ENCODE measurements at regions not wholly inside any gene's neighbourhood (a gene's known extent, or its start where the extent isn't known, plus 50 kb on each side); places are given as distances from the start of the nearest gene placed in this dataset.
"Not testable (repeated sequence)": the region's sequence is repeated elsewhere in the genome, so short reads cannot be mapped to it uniquely, and the experiment has no call there.

DNA sequence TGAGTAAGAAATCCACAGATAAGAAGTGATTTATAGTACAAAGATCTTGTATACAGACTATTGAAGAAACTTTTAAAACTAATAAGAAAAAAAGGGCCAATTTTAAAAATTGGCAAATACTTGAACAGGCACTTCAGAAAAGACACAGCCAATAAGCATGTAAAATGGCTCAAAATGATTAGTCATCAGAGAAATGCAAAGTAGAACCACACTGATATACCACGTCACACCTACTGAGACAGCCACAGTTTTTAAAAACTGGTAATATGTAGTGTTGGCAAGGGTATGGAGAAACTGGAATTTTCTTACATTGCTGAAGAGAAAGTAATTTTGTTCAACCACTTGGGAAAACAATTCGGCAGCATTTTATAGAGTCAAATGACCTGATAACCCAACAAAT lies 488.9 kb upstream of the HTR1E start:
- intact Hi-C loops (cut with DNase I) = no loop called here
- Histone ChIP-seq H3K27me3 (no peaks in the 10 kb centered on the region), H3K4me3 (no peak overlapping the region), H3K36me3 (replicated peaks in 1 of 2; ENCODE audit: insufficient read depth in 1 of 2, low read depth in 2 of 2) (no peaks in the 10 kb centered on the region), H3K27ac (no peak overlapping the region), H3K4me1 (no peaks in the 10 kb centered on the region), H3K9me3 (peaks cover 0 to 3% (median 0%) of the 10 kb centered on the region in 3 donors)
- TF ChIP-seq CTCF (IDR thresholded peaks at IDR 0.05) (no peak), POLR2A (IDR thresholded peaks at IDR 0.05) (no peak)
- ATAC-seq = no peak
- no peak for DNase-seq
- WGBS, 2 donors = 64 to 79% methylated on average over 2 of the region's 2 CpGs

- TF ChIP-seq CTCF (IDR thresholded peaks at IDR 0.05) (no peak), POLR2A (IDR thresholded peaks at IDR 0.05) (no peak)
- H3K4me1 ChIP-seq = no peaks in the 10 kb centered on the region
- intact Hi-C loops (cut with DNase I) = no loop called here
- no peaks in the 10 kb centered on the region for H3K36me3 ChIP-seq (replicated peaks in 1 of 2; ENCODE audit: insufficient read depth in 1 of 2, low read depth in 2 of 2)
- no peak overlapping the region for H3K27ac ChIP-seq
- no peak for ATAC-seq
- no peak overlapping the region for H3K4me3 ChIP-seq
- no peaks in the 10 kb centered on the region for H3K9me3 ChIP-seq
- no peaks in the 10 kb centered on the region for H3K27me3 ChIP-seq
- no peak for DNase-seq
Observed at GRCh38 chr6:86440608-86441007, 496.7 kb upstream of the HTR1E start.

GRCh38 chr6:86423571-86423970 lies 513.8 kb upstream of the HTR1E start:
- no peak for ATAC-seq
- intact Hi-C loops (cut with DNase I) = no loop called here

DNA sequence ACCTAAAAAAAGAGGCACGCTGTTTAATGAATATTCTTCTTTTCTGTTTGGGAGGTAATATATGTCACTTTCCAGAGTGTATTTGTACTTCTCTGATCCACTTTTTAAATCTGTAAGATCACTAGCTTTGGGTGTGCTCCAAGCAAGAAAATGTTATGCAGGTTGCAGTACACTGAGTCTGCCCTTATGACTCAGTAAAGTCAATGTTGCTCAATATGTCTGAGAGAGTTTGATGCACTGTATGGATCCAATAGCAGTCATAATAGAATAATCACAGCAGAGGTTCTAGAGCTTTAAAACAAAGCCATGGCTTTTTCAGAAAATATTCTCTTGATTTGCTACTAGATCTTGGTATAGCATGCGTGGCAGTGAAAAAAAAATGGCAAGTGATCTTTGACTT lies 525.3 kb upstream of the HTR1E start:
- TF ChIP-seq POLR2A (IDR thresholded peaks at IDR 0.05) (no peak), CTCF (IDR thresholded peaks at IDR 0.05) (no peak)
- no peaks in the 10 kb centered on the region for H3K36me3 ChIP-seq (replicated peaks in 1 of 2; ENCODE audit: insufficient read depth in 1 of 2, low read depth in 2 of 2)
- no peak overlapping the region for H3K4me3 ChIP-seq
- H3K27ac ChIP-seq = no peak overlapping the region
- H3K9me3 ChIP-seq = no peaks in the 10 kb centered on the region
- H3K4me1 ChIP-seq = no peaks in the 10 kb centered on the region
- WGBS, 2 donors = 82 to 84% methylated on average over 2 of the region's 2 CpGs
- ATAC-seq (no peak), DNase-seq (no peak)
- intact Hi-C loops (cut with DNase I) = no loop called here
- H3K27me3 ChIP-seq = no peaks in the 10 kb centered on the region

More at GRCh38 chr6:86423571-86423970, 513.8 kb upstream of the HTR1E start:
- 87 to 88% methylated on average over 1 of the region's 1 CpG for WGBS, 2 donors
- Histone ChIP-seq H3K36me3 (replicated peaks in 1 of 2; ENCODE audit: insufficient read depth in 1 of 2, low read depth in 2 of 2) (no peaks in the 10 kb centered on the region), H3K27ac (no peak overlapping the region), H3K4me3 (no peak overlapping the region), H3K4me1 (no peaks in the 10 kb centered on the region), H3K9me3 (no peaks in the 10 kb centered on the region), H3K27me3 (no peaks in the 10 kb centered on the region)
- DNase-seq = no peak
- TF ChIP-seq POLR2A (IDR thresholded peaks at IDR 0.05) (no peak), CTCF (IDR thresholded peaks at IDR 0.05) (no peak)

DNA sequence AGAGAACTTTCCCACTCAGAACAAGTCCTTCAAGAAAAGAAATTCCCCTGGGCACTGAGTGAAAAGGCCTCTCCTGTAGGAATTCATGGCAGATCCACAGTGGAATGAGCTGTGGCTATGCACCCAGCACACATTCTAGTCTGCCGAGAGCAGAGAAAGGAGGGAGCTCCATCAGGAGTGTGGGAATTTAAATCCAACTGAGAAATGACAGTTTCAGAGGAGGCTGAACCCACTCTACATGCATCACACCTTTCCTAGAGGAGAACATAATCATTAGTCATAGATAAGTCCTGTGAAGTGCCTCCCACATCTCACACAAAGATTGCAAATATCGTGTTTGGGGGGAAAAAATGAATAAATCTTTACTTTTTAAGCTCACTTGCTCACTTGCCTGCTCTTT lies 530.2 kb upstream of the HTR1E start:
- no peak for DNase-seq
- WGBS, 2 donors = 22 to 51% methylated on average over 2 of the region's 2 CpGs

DNA sequence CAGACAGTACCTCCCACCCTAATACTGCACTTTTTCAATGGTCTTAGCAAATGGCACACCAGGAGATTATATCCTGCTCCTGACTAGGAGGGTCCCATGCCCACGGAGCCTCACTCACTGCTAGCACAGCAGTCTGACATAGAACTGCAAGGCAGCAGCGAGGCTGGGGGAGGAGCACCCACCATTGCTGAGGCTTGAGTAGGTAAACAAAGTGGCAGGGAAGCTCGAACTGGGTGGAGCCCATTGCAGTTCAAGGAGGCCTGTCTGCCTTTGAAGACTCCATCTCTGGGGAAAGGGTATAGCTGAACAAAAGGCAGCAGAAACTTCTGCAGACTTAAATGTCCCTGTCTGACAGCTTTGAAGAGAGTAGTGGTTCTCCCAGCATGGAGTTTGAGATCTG lies 544.5 kb upstream of the HTR1E start:
- 60 to 62% methylated on average over 2 to 3 of the region's 3 CpGs for WGBS, 2 donors
- H3K27me3 ChIP-seq; H3K9me3 ChIP-seq; H3K27ac ChIP-seq; H3K4me3 ChIP-seq; H3K36me3 ChIP-seq (replicated peaks in 1 of 2; ENCODE audit: insufficient read depth in 1 of 2, low read depth in 2 of 2); intact Hi-C loops (cut with DNase I); DNase-seq; H3K4me1 ChIP-seq; ATAC-seq: not testable (repeated sequence)

More for the DNA sequence above, 530.2 kb upstream of the HTR1E start:
- H3K9me3 ChIP-seq = no peaks in the 10 kb centered on the region
- H3K4me1 ChIP-seq = no peaks in the 10 kb centered on the region
- no peaks in the 10 kb centered on the region for H3K27me3 ChIP-seq
- no peaks in the 10 kb centered on the region for H3K36me3 ChIP-seq (replicated peaks in 1 of 2; ENCODE audit: insufficient read depth in 1 of 2, low read depth in 2 of 2)
- no peak overlapping the region for H3K27ac ChIP-seq
- no peak overlapping the region for H3K4me3 ChIP-seq
- no peak for ATAC-seq
- TF ChIP-seq CTCF (IDR thresholded peaks at IDR 0.05) (no peak), POLR2A (IDR thresholded peaks at IDR 0.05) (no peak)
- intact Hi-C loops (cut with DNase I) = no loop called here

All from body of pancreas (tissue), 4 donors.